ENCODE measurements at regions not wholly inside any gene's neighbourhood (a gene's known extent, or its start where the extent isn't known, plus 50 kb on each side); places are given as distances from the start of the nearest gene placed in this dataset.

GRCh38 chr10:2464483-2464882 is 602.9 kb upstream of the PFKP start:
- no peak for TF ChIP-seq CTCF (IDR thresholded peaks at IDR 0.05)
- no peak for TF ChIP-seq POLR2AphosphoS5 (IDR thresholded peaks at IDR 0.05)
- TF ChIP-seq EP300 (IDR thresholded peaks at IDR 0.05): no peak
- no peak for TF ChIP-seq POLR2A (IDR thresholded peaks at IDR 0.05)
